SK-N-SH treated with all-trans-retinoic acid at 6 μM for 48 hours (cell line): ENCODE measurements at regions not wholly inside any gene's neighbourhood (a gene's known extent, or its start where the extent isn't known, plus 50 kb on each side); places are given as distances from the start of the nearest gene placed in this dataset.

Source experiments
- ATAC-seq: fragments of 200-7000 bp; cut with Tn5 transposase; 3 replicates; pipeline ENCODE4 v1.9.1; 2020; ENCODE audit warnings: mild to moderate bottlenecking, moderate library complexity
- ARNTL ChIP-seq: fragments of 450-650 bp; formaldehyde crosslinking; IDR thresholded peaks from 2 replicates; pipeline ENCODE4 v1.5.0; 2020; ENCODE audit warnings: low read depth, mild to moderate bottlenecking, moderate library complexity, borderline replicate concordance
- CSDC2 ChIP-seq: fragments of 250-450 bp; sonication (Bioruptor Pico); IDR thresholded peaks from 2 replicates; pipeline ENCODE4 v1.5.0; 2020; ENCODE audit warnings: mild to moderate bottlenecking, moderate library complexity
- ESRRG ChIP-seq: fragments of 250-450 bp; sonication (Bioruptor Pico); IDR thresholded peaks from 2 replicates; pipeline ENCODE4 v1.6.1; 2021; ENCODE audit warnings: mild to moderate bottlenecking
- GLIS3 ChIP-seq: fragments of 250-450 bp; sonication (Bioruptor Pico); IDR thresholded peaks from 2 replicates; pipeline ENCODE4 v1.5.0; 2020; ENCODE audit warnings: mild to moderate bottlenecking, moderate library complexity
- ISL1 ChIP-seq: fragments of 250-450 bp; sonication (Bioruptor Pico); IDR thresholded peaks from 2 replicates; pipeline ENCODE4 v2.1.2; 2022; ENCODE audit warnings: mild to moderate bottlenecking, moderate library complexity
- OSR1 ChIP-seq: fragments of 250-450 bp; sonication (Bioruptor Pico); IDR thresholded peaks from 2 replicates; pipeline ENCODE4 v1.8.0; 2022; ENCODE audit warnings: moderate library complexity, mild to moderate bottlenecking, inconsistent platforms
- PPARA ChIP-seq: fragments of 250-450 bp; sonication (Bioruptor Pico); IDR thresholded peaks from 2 replicates; pipeline ENCODE4 v1.5.0; 2020; ENCODE audit warnings: mild to moderate bottlenecking, borderline replicate concordance
- RARB ChIP-seq: fragments of 250-450 bp; sonication (Bioruptor Pico); IDR thresholded peaks from 2 replicates; pipeline ENCODE4 v1.8.0; 2021; ENCODE audit warnings: mild to moderate bottlenecking, moderate library complexity
- SNAI2 ChIP-seq: fragments of 250-450 bp; sonication (Bioruptor Pico); IDR thresholded peaks from 2 replicates; pipeline ENCODE4 v1.5.0; 2020; ENCODE audit warnings: mild to moderate bottlenecking, moderate library complexity
- TCF4 ChIP-seq: fragments of 250-450 bp; sonication (Bioruptor Pico); IDR thresholded peaks from 2 replicates; pipeline ENCODE4 v1.8.0; 2021; ENCODE audit warnings: mild to moderate bottlenecking, moderate library complexity, borderline replicate concordance
- TOX ChIP-seq: fragments of 250-450 bp; sonication (Bioruptor Pico); IDR thresholded peaks from 2 replicates; pipeline ENCODE4 v1.8.0; 2021; ENCODE audit warnings: mild to moderate bottlenecking, moderate library complexity, borderline replicate concordance
- ZC3H10 ChIP-seq: fragments of 250-450 bp; sonication (Bioruptor Pico); IDR thresholded peaks from 2 replicates; pipeline ENCODE4 v1.5.1; 2021; ENCODE audit warnings: mild to moderate bottlenecking, moderate library complexity
- ZFP3 ChIP-seq: fragments of 250-450 bp; sonication (Bioruptor Pico); IDR thresholded peaks from 2 replicates; pipeline ENCODE4 v1.5.0; 2020; ENCODE audit warnings: mild to moderate bottlenecking, moderate library complexity
- ZFP30 ChIP-seq: fragments of 450-650 bp; formaldehyde crosslinking; IDR thresholded peaks from 2 replicates; pipeline ENCODE4 v1.5.0; 2022; ENCODE audit warnings: mild to moderate bottlenecking, moderate library complexity
- ZNF565 ChIP-seq: fragments of 450-650 bp; formaldehyde crosslinking; conservative IDR thresholded peaks from 2 replicates; pipeline ENCODE4 v1.5.0; 2020; ENCODE audit warnings: low read depth, mild to moderate bottlenecking, moderate library complexity
- ZNF70 ChIP-seq: fragments of 450-650 bp; formaldehyde crosslinking; IDR thresholded peaks from 2 replicates; pipeline ENCODE4 v1.5.0; 2020; ENCODE audit warnings: mild to moderate bottlenecking, moderate library complexity
- ZNF8 ChIP-seq: fragments of 450-650 bp; formaldehyde crosslinking; IDR thresholded peaks from 2 replicates; pipeline ENCODE4 v1.5.0; 2020; ENCODE audit warnings: mild to moderate bottlenecking, moderate library complexity
- TF ChIP-seq, protein P1 (sequence below): fragments of 250-450 bp; sonication (Bioruptor Pico); IDR thresholded peaks from 2 replicates; pipeline ENCODE4 v1.8.0; 2021; ENCODE audit warnings: low read depth, mild to moderate bottlenecking, moderate library complexity, borderline replicate concordance
- TF ChIP-seq, protein P2 (sequence below): fragments of 250-450 bp; sonication (Bioruptor Pico); IDR thresholded peaks from 2 replicates; pipeline ENCODE4 v1.5.0; 2020; ENCODE audit warnings: mild to moderate bottlenecking, moderate library complexity
- TF ChIP-seq, protein P3 (sequence below): fragments of 250-450 bp; sonication (Bioruptor Pico); IDR thresholded peaks from 2 replicates; pipeline ENCODE4 v1.5.1; 2020; ENCODE audit warnings: low read depth, mild to moderate bottlenecking, moderate library complexity
- TF ChIP-seq, protein P4 (sequence below): fragments of 250-450 bp; sonication (Bioruptor Pico); IDR thresholded peaks from 2 replicates; pipeline ENCODE4 v1.8.0; 2020; ENCODE audit warnings: mild to moderate bottlenecking, moderate library complexity, borderline replicate concordance
- TF ChIP-seq, protein P5 (sequence below): fragments of 250-450 bp; sonication (Bioruptor Pico); IDR thresholded peaks from 2 replicates; pipeline ENCODE4 v1.5.1; 2021; ENCODE audit warnings: mild to moderate bottlenecking, moderate library complexity

DNA sequence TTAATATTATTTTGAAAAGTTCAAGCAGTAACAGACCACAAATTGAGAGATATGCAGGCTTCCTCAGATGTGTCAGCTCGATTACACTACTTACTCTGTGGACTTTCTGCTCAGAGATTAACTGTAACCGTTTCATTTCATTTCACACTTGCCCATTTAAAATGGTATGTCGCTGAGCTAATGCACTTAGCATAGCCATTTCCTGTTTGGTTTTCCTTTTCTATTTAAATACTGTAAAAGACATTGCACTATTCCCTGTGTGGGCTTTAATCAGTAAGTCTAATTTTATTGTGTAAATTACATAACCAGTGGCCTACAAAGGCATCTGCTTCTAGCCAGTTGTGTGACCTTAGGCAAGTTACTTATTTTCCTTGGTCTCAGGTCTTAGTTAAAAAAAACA is 237.6 kb downstream of the LACC1 start (continued):
- TF ChIP-seq, protein P1, sequence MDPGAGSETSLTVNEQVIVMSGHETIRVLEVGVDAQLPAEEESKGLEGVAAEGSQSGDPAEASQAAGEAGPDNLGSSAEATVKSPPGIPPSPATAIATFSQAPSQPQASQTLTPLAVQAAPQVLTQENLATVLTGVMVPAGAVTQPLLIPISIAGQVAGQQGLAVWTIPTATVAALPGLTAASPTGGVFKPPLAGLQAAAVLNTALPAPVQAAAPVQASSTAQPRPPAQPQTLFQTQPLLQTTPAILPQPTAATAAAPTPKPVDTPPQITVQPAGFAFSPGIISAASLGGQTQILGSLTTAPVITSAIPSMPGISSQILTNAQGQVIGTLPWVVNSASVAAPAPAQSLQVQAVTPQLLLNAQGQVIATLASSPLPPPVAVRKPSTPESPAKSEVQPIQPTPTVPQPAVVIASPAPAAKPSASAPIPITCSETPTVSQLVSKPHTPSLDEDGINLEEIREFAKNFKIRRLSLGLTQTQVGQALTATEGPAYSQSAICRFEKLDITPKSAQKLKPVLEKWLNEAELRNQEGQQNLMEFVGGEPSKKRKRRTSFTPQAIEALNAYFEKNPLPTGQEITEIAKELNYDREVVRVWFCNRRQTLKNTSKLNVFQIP (CRISPR knock-in tag) = no peak
- TF ChIP-seq ZFP3 = no peak
- TF ChIP-seq ESRRG (CRISPR knock-in tag) = no peak
- no peak for TF ChIP-seq RARB (CRISPR knock-in tag)
- TF ChIP-seq, protein P2, sequence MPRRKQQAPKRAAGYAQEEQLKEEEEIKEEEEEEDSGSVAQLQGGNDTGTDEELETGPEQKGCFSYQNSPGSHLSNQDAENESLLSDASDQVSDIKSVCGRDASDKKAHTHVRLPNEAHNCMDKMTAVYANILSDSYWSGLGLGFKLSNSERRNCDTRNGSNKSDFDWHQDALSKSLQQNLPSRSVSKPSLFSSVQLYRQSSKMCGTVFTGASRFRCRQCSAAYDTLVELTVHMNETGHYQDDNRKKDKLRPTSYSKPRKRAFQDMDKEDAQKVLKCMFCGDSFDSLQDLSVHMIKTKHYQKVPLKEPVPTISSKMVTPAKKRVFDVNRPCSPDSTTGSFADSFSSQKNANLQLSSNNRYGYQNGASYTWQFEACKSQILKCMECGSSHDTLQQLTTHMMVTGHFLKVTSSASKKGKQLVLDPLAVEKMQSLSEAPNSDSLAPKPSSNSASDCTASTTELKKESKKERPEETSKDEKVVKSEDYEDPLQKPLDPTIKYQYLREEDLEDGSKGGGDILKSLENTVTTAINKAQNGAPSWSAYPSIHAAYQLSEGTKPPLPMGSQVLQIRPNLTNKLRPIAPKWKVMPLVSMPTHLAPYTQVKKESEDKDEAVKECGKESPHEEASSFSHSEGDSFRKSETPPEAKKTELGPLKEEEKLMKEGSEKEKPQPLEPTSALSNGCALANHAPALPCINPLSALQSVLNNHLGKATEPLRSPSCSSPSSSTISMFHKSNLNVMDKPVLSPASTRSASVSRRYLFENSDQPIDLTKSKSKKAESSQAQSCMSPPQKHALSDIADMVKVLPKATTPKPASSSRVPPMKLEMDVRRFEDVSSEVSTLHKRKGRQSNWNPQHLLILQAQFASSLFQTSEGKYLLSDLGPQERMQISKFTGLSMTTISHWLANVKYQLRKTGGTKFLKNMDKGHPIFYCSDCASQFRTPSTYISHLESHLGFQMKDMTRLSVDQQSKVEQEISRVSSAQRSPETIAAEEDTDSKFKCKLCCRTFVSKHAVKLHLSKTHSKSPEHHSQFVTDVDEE (CRISPR knock-in tag) = no peak
- TF ChIP-seq ZFP30 (CRISPR knock-in tag) = no peak

DNA sequence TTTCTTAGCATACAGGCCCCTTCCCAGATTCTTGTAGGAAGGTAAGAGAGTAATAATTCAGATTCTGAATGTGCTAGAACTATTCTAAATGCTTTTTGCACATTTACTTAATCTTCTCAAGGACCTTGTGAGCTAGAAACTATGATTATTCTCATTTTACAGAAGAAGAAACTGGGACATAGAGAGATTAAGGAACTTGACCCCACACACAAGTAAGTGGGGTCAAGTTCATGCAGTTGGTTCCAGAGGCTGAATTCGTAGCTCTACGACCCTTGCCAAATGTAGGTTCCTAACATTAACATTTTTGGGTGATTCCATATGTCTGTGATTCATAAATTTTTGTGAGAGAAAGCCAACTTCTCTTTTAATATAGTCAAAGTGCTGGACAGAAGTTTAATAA is 238.1 kb downstream of the LACC1 start:
- ATAC-seq = no peak
- TF ChIP-seq ZNF565 = no peak
- no peak for TF ChIP-seq TCF4 (CRISPR knock-in tag)
- TF ChIP-seq ESRRG (CRISPR knock-in tag) = no peak
- TF ChIP-seq ZNF70 (CRISPR knock-in tag) = no peak
- TF ChIP-seq, protein P3, sequence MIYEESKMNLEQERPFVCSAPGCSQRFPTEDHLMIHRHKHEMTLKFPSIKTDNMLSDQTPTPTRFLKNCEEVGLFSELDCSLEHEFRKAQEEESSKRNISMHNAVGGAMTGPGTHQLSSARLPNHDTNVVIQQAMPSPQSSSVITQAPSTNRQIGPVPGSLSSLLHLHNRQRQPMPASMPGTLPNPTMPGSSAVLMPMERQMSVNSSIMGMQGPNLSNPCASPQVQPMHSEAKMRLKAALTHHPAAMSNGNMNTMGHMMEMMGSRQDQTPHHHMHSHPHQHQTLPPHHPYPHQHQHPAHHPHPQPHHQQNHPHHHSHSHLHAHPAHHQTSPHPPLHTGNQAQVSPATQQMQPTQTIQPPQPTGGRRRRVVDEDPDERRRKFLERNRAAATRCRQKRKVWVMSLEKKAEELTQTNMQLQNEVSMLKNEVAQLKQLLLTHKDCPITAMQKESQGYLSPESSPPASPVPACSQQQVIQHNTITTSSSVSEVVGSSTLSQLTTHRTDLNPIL (CRISPR knock-in tag) = no peak
- TF ChIP-seq RARB (CRISPR knock-in tag) = no peak
- TF ChIP-seq GLIS3 (CRISPR knock-in tag) = no peak
- TF ChIP-seq, protein P4, sequence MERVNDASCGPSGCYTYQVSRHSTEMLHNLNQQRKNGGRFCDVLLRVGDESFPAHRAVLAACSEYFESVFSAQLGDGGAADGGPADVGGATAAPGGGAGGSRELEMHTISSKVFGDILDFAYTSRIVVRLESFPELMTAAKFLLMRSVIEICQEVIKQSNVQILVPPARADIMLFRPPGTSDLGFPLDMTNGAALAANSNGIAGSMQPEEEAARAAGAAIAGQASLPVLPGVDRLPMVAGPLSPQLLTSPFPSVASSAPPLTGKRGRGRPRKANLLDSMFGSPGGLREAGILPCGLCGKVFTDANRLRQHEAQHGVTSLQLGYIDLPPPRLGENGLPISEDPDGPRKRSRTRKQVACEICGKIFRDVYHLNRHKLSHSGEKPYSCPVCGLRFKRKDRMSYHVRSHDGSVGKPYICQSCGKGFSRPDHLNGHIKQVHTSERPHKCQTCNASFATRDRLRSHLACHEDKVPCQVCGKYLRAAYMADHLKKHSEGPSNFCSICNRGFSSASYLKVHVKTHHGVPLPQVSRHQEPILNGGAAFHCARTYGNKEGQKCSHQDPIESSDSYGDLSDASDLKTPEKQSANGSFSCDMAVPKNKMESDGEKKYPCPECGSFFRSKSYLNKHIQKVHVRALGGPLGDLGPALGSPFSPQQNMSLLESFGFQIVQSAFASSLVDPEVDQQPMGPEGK (CRISPR knock-in tag) = no peak
- TF ChIP-seq, all 23 proteins: peak for 0

DNA sequence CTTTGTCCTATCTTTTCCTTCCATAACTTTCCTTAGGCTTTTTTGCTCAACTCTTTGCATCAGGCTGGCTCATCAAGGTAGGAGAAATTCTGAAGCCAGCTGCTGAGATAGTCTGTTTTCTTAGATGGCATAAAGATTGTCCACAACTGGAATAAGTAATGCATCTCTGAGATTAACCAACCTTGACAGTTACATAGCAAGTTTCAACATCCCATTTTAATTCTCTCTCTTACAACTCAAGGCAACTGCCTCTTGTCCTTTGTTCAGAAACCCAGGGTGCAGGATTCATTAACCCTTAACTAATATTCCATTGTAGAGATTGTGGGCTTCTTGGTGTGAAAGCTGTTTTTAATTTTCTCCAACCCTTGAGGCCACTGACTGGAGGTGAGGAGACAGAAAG is 239.2 kb downstream of the LACC1 start:
- ATAC-seq = no peak
- no peak for TF ChIP-seq ARNTL
- TF ChIP-seq SNAI2 (CRISPR knock-in tag) = no peak
- TF ChIP-seq ZNF565 = no peak
- TF ChIP-seq, protein P5, sequence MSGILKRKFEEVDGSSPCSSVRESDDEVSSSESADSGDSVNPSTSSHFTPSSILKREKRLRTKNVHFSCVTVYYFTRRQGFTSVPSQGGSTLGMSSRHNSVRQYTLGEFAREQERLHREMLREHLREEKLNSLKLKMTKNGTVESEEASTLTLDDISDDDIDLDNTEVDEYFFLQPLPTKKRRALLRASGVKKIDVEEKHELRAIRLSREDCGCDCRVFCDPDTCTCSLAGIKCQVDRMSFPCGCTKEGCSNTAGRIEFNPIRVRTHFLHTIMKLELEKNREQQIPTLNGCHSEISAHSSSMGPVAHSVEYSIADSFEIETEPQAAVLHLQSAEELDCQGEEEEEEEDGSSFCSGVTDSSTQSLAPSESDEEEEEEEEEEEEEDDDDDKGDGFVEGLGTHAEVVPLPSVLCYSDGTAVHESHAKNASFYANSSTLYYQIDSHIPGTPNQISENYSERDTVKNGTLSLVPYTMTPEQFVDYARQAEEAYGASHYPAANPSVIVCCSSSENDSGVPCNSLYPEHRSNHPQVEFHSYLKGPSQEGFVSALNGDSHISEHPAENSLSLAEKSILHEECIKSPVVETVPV (CRISPR knock-in tag) = no peak
- TF ChIP-seq, protein P2 (CRISPR knock-in tag) = no peak
- no peak for TF ChIP-seq ZC3H10 (CRISPR knock-in tag)
- no peak for TF ChIP-seq ISL1
- no peak for TF ChIP-seq ZNF70 (CRISPR knock-in tag)
- TF ChIP-seq, protein P4 (CRISPR knock-in tag) = no peak
- TF ChIP-seq ZFP3 = no peak
- no peak for TF ChIP-seq CSDC2 (CRISPR knock-in tag)
- TF ChIP-seq, protein P3 (CRISPR knock-in tag) = no peak
- no peak for TF ChIP-seq ZFP30 (CRISPR knock-in tag)
- no peak for TF ChIP-seq TOX
- no peak for TF ChIP-seq ESRRG (CRISPR knock-in tag)
- TF ChIP-seq PPARA (CRISPR knock-in tag) = no peak
- no peak for TF ChIP-seq ZNF8
- TF ChIP-seq OSR1 (CRISPR knock-in tag) = no peak
- TF ChIP-seq TCF4 (CRISPR knock-in tag) = no peak
- TF ChIP-seq, all 23 proteins: peak for 0
